GM23338 (cell line): ENCODE measurements at regions not wholly inside any gene's neighbourhood (a gene's known extent, or its start where the extent isn't known, plus 50 kb on each side); places are given as distances from the start of the nearest gene placed in this dataset.

Source experiments
- CREB1 ChIP-seq: fragments of 250-450 bp; sonication (Bioruptor Pico); IDR thresholded peaks from 2 replicates; pipeline ENCODE4 v1.5.0; 2020; ENCODE audit warnings: low read depth, mild to moderate bottlenecking, moderate library complexity
- CTCF ChIP-seq, 2 experiments: fragments of 200-600 bp in 1 of 2; sonication (generic) in 1 of 2; conservative IDR thresholded peaks; 2 replicates each; pipeline versions ENCODE4 v1.5.1 to v1.6.1; 2016 to 2017; ENCODE audit warnings: antibody characterized with exemption in 2 of 2, low read depth in 2 of 2, mild to moderate bottlenecking in 2 of 2, moderate library complexity in 1 of 2
- ETS1 ChIP-seq: IDR thresholded peaks from 2 replicates; pipeline ENCODE4 v1.6.1; 2016; ENCODE audit warnings: antibody characterized with exemption
- EZH2 ChIP-seq: fragments of 200-600 bp; sonication (generic); IDR thresholded peaks from one replicate; pipeline ENCODE4 v1.8.0; 2017; ENCODE audit warnings: antibody characterized with exemption, mild to moderate bottlenecking, low read depth; ENCODE audit not compliant: unreplicated experiment
- EZH2phosphoT487 ChIP-seq: fragments of 200-600 bp; sonication (generic); IDR thresholded peaks from one replicate; pipeline ENCODE4 v1.8.1; 2018; ENCODE audit warnings: antibody characterized with exemption; ENCODE audit not compliant: unreplicated experiment
- JUNB ChIP-seq: IDR thresholded peaks from one replicate; pipeline ENCODE4 v1.6.1; 2016; ENCODE audit warnings: antibody characterized with exemption; ENCODE audit not compliant: unreplicated experiment
- NANOG ChIP-seq: IDR thresholded peaks from 2 replicates; pipeline ENCODE4 v1.6.1; 2016; ENCODE audit warnings: antibody characterized with exemption, borderline replicate concordance
- POLR2AphosphoS5 ChIP-seq: IDR thresholded peaks from 2 replicates; pipeline ENCODE4 v1.6.1; 2016; ENCODE audit warnings: antibody characterized with exemption, low read depth
- REST ChIP-seq: IDR thresholded peaks from one replicate; pipeline ENCODE4 v1.6.1; 2018; ENCODE audit warnings: antibody characterized with exemption; ENCODE audit not compliant: unreplicated experiment
- STAT1 ChIP-seq: IDR thresholded peaks from one replicate; pipeline ENCODE4 v1.6.1; 2016; ENCODE audit warnings: antibody characterized with exemption; ENCODE audit not compliant: unreplicated experiment
- ZNF114 ChIP-seq: fragments of 250-450 bp; sonication (Bioruptor Pico); IDR thresholded peaks from 2 replicates; pipeline ENCODE4 v1.5.0; 2020; ENCODE audit warnings: mild to moderate bottlenecking, moderate library complexity
- ZNF462 ChIP-seq: fragments of 250-450 bp; sonication (Bioruptor Pico); IDR thresholded peaks from 2 replicates; pipeline ENCODE4 v1.5.0; 2020; ENCODE audit warnings: mild to moderate bottlenecking, moderate library complexity

- no peak for TF ChIP-seq CTCF (conservative IDR thresholded peaks at IDR 0.05; ENCODE audit: low read depth in 2 of 2)
- no peak for TF ChIP-seq POLR2AphosphoS5
- TF ChIP-seq EZH2: no peak
- TF ChIP-seq REST: no peak
- no peak for TF ChIP-seq EZH2phosphoT487
- TF ChIP-seq STAT1: no peak
- TF ChIP-seq CREB1 (CRISPR knock-in tag): no peak
- no peak for TF ChIP-seq ETS1
- no peak for TF ChIP-seq NANOG
- TF ChIP-seq JUNB: no peak
- TF ChIP-seq ZNF114 (CRISPR knock-in tag): no peak
- no peak for TF ChIP-seq ZNF462 (CRISPR knock-in tag)
Observed at GRCh38 chr15:29454506-29454905, 184.9 kb upstream of the NSMCE3 start.
